OCI-LY3 (cell line): ENCODE measurements at regions not wholly inside any gene's neighbourhood (a gene's known extent, or its start where the extent isn't known, plus 50 kb on each side); places are given as distances from the start of the nearest gene placed in this dataset.

Source experiments
- H2AFZ ChIP-seq: fragments of 200-600, 300-600 bp; shearing (Covaris generic); 2 replicates; pipeline ENCODE4 v1.6.0; 2014; ENCODE audit warnings: antibody characterized with exemption, low read depth, low read length
- H3K27ac ChIP-seq: fragments of 200-600, 300-600 bp; sonication (generic); 2 replicates; pipeline ENCODE4 v1.5.1; 2014; ENCODE audit warnings: mild to moderate bottlenecking, low read length, moderate library complexity, mixed read lengths
- H3K27me3 ChIP-seq: fragments of 200-600, 300-600 bp; sonication (generic); 2 replicates; pipeline ENCODE4 v1.6.1; 2014; ENCODE audit warnings: low read depth, low read length, mixed read lengths
- H3K36me3 ChIP-seq: fragments of 200-600, 300-600 bp; sonication (generic); replicated peaks from 2 replicates; pipeline ENCODE3; 2014; ENCODE audit warnings: low read depth, low read length, mixed read lengths
- H3K4me1 ChIP-seq: fragments of 300-600, 200-600 bp; sonication (generic); 2 replicates; pipeline ENCODE4 v1.6.1; 2014; ENCODE audit warnings: low read length, mixed read lengths
- H3K4me2 ChIP-seq: fragments of 200-600, 300-600 bp; sonication (generic); 2 replicates; pipeline ENCODE4 v1.6.1; 2014; ENCODE audit warnings: low read length, mixed read lengths
- H3K4me3 ChIP-seq: fragments of 300-600, 200-600 bp; sonication (generic); 2 replicates; pipeline ENCODE4 v1.5.1; 2014; ENCODE audit warnings: antibody characterized with exemption, mild to moderate bottlenecking, low read length, moderate library complexity
- H3K79me2 ChIP-seq: fragments of 300-600, 200-600 bp; shearing (Covaris generic); 2 replicates; pipeline ENCODE4 v1.6.1; 2014; ENCODE audit warnings: mild to moderate bottlenecking, low read length, mixed read lengths
- H3K9ac ChIP-seq: fragments of 300-600, 200-600 bp; shearing (Covaris generic); 2 replicates; pipeline ENCODE4 v1.6.0; 2014; ENCODE audit warnings: mild to moderate bottlenecking, low read length, moderate library complexity
- H3K9me3 ChIP-seq: fragments of 200-600, 300-600 bp; shearing (Covaris generic); 2 replicates; pipeline ENCODE4 v1.6.1; 2014; ENCODE audit warnings: low read length, mixed read lengths; ENCODE audit not compliant: insufficient read depth
- H4K20me1 ChIP-seq: fragments of 200-600, 300-600 bp; sonication (generic); 2 replicates; pipeline ENCODE4 v1.6.1; 2016; ENCODE audit warnings: low read length, mixed read lengths; ENCODE audit not compliant: insufficient read depth
- EZH2phosphoT487 ChIP-seq: fragments of 200-600 bp; shearing (Covaris generic); IDR thresholded peaks from 2 replicates; pipeline ENCODE4 v1.6.1; 2018; ENCODE audit warnings: antibody characterized with exemption, mixed run types, low read depth
- TF ChIP-seq, protein P1 (sequence below): fragments of 200-600, 300-600 bp; sonication (generic); IDR thresholded peaks from 2 replicates; pipeline ENCODE4 v1.5.1; 2014; ENCODE audit warnings: antibody characterized with exemption, low read length, low read depth

DNA sequence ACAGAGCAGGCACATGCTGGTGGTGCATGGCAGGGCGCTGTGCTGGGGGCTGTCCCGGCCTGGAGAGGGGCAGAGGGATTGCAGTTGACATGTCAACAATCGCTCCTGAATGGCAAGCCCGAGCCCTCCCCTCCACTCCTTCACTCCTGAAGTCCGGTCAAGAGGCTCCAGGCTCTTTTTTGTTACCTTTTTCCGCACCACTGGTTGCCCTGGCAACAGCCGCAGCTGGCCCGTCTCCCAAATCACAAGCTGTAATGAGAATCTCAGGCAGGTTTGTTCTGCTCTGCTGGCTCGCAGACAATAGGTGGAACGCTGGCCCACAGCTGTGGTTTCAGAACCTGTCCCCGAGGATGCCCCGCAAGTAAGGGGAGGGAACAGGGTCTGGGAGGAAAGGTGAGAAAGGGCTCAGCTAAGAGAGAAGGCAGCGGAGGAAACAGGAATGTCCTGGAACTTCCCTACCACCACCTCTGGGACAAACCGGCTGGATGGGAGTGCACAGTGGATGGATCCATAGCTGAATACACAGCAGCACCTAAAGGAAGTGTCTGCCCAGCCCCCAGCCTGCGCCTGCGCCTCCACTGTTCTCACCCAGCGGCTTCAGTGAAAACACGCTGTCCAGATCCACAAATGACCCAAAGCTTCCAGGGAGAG is 58.9 kb downstream of the CALML3 start:
- no peak overlapping the region for H3K27ac ChIP-seq
- peaks cover 12% of the 10 kb centered on the region; the same call in 1 of the 2 replicates for H3K9me3 ChIP-seq
- peaks cover 36% of the 10 kb centered on the region for H3K27me3 ChIP-seq
- H3K36me3 ChIP-seq, result peaks cover 2% of the 10 kb centered on the region
- no peak overlapping the region for H2AFZ ChIP-seq
- TF ChIP-seq, protein P1, sequence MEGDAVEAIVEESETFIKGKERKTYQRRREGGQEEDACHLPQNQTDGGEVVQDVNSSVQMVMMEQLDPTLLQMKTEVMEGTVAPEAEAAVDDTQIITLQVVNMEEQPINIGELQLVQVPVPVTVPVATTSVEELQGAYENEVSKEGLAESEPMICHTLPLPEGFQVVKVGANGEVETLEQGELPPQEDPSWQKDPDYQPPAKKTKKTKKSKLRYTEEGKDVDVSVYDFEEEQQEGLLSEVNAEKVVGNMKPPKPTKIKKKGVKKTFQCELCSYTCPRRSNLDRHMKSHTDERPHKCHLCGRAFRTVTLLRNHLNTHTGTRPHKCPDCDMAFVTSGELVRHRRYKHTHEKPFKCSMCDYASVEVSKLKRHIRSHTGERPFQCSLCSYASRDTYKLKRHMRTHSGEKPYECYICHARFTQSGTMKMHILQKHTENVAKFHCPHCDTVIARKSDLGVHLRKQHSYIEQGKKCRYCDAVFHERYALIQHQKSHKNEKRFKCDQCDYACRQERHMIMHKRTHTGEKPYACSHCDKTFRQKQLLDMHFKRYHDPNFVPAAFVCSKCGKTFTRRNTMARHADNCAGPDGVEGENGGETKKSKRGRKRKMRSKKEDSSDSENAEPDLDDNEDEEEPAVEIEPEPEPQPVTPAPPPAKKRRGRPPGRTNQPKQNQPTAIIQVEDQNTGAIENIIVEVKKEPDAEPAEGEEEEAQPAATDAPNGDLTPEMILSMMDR, result no peak
- TF ChIP-seq EZH2phosphoT487, result no peak
- peak overlapping the region; percentile 40 for H3K4me2 ChIP-seq
- H4K20me1 ChIP-seq, result peaks cover 7% of the 10 kb centered on the region
- no peaks in the 10 kb centered on the region for H3K79me2 ChIP-seq
- H3K4me1 ChIP-seq, result peaks cover 49% of the 10 kb centered on the region
- no peak overlapping the region for H3K4me3 ChIP-seq
- no peak overlapping the region for H3K9ac ChIP-seq

DNA sequence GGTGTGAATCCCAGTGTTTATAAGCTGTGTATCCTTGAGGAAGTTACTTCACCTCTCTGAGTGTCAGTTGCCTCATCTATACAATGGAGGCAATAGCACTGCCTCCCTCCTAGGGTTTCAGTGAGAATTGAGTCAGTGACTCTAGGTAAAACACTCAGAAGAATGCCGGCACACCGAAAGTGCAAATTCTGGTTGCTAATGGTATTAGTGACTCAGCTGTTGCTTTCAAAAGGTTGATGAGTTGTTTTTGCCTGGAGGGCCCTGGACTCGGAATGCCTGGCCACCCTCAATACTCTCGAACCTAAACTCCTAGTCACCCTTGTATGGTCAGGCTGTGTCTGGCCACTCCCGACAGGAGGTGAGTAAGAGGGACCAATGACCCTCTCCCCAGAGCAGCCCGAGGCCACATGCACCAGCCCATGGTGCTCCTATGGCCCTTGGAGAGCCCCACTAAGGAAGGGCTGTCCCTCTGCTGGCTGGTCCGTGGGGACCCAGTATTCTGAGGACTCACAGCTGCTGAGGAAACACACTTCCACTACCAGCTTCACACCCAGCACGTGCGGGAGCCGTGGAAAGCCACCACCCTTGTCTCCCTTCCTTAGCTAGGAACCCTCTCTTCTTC is 60.2 kb downstream of the CALML3 start:
- Histone ChIP-seq H3K4me1 (peaks cover 62% of the 10 kb centered on the region), H4K20me1 (peaks cover 7% of the 10 kb centered on the region), H3K4me2 (peak overlapping the region; percentile 20; the same call in 1 of the 2 replicates), H3K9me3 (peaks cover 9% of the 10 kb centered on the region; the same call in 1 of the 2 replicates), H3K27me3 (peaks cover 37% of the 10 kb centered on the region), H3K9ac (no peak overlapping the region), H2AFZ (no peak overlapping the region), H3K79me2 (no peaks in the 10 kb centered on the region), H3K27ac (no peak overlapping the region), H3K36me3 (peaks cover 2% of the 10 kb centered on the region), H3K4me3 (no peak overlapping the region)
- TF ChIP-seq, protein P1, result no peak
- TF ChIP-seq EZH2phosphoT487, result no peak

DNA sequence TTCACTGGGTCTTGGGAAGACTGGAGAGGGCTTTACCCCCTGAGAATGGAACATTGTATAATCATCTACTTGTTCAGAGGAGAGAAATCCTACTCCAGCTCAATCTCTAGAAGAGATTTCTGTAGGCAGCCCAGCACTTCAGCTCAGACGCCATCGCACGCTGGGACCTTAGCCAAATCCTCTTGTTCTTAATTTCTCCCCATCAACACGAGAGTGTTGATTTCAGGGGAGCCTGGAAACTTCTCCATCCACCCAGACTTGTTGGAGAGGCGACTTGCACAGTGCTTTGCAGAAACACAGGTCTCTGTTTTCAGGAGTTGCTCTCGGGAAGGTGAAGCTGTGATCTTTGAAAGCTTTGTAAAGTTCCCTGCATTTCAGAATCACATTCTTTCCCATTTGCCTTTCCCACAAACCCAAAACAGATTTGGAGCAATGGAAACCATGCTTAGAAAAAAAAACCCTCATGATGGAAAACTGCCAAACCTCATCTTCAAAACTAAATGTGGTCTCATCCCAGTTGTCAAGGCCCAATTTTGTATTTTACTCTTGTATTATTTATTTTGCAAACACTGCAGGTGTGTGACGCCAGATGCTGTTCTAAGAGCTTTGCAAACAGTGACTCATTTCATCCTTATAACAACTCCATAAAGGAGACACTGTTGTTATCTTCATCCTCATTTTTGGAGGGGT is 60.9 kb downstream of the CALML3 start:
- TF ChIP-seq, protein P1, result no peak
- no peak for TF ChIP-seq EZH2phosphoT487
- Histone ChIP-seq H3K4me1 (peaks cover 64% of the 10 kb centered on the region), H3K27ac (no peak overlapping the region), H2AFZ (no peak overlapping the region), H3K9me3 (peaks cover 5% of the 10 kb centered on the region; the same call in 1 of the 2 replicates), H3K36me3 (peaks cover 2% of the 10 kb centered on the region), H4K20me1 (peaks cover 7% of the 10 kb centered on the region), H3K79me2 (no peaks in the 10 kb centered on the region), H3K4me3 (no peak overlapping the region), H3K27me3 (peaks cover 37% of the 10 kb centered on the region), H3K4me2 (no peak overlapping the region), H3K9ac (no peak overlapping the region)
